Transverse colon (tissue), 4 donors: ENCODE measurements at regions not wholly inside any gene's neighbourhood (a gene's known extent, or its start where the extent isn't known, plus 50 kb on each side); places are given as distances from the start of the nearest gene placed in this dataset.

Source experiments
- DNase-seq: peaks from one replicate; pipeline ENCODE4 v3.0.0-alpha.2; 2019
- H3K27ac ChIP-seq, 4 donors: fragments of 200-600 bp; sonication (generic); 2 replicates each; pipeline ENCODE4 v1.5.1; 2016 to 2018; ENCODE audit warnings: inconsistent platforms in 4 of 4
- H3K27me3 ChIP-seq: fragments of 200-600 bp; sonication (generic); 2 replicates; pipeline ENCODE4 v1.5.1; 2017; ENCODE audit warnings: inconsistent platforms
- H3K36me3 ChIP-seq, 4 donors: fragments of 200-600 bp; sonication (generic); 2 replicates each; pipeline ENCODE4 v1.5.1; 2017 to 2019; ENCODE audit warnings: inconsistent platforms in 4 of 4
- H3K4me1 ChIP-seq, 4 donors: fragments of 200-600 bp; sonication (generic); 2 replicates each; pipeline ENCODE4 v1.5.1; 2017 to 2020; ENCODE audit warnings: inconsistent platforms in 4 of 4
- H3K4me3 ChIP-seq, 4 donors: fragments of 200-600 bp; sonication (generic); 1 replicate in 1 of 4; 2 replicates in 3 of 4; pipeline versions ENCODE4 v1.5.1 to v1.6.1; 2017 to 2019; ENCODE audit warnings: inconsistent platforms in 4 of 4
- H3K9me3 ChIP-seq, 2 donors: fragments of 200-600 bp; sonication (generic); 2 replicates each; pipeline ENCODE4 v1.5.1; 2017 to 2019; ENCODE audit warnings: inconsistent platforms in 2 of 2
- EP300 ChIP-seq: sonication (generic); formaldehyde crosslinking; IDR thresholded peaks from one replicate; pipeline ENCODE4 v1.6.1; 2017; ENCODE audit warnings: antibody characterized with exemption, low read depth
- POLR2A ChIP-seq: fragments of 450-650 bp; IDR thresholded peaks from one replicate; pipeline ENCODE4 v1.6.1; 2016; ENCODE audit warnings: antibody characterized with exemption, mild to moderate bottlenecking, moderate library complexity
- POLR2AphosphoS5 ChIP-seq, 3 donors: sonication (generic); formaldehyde crosslinking; IDR thresholded peaks; one replicate each; pipeline ENCODE4 v1.6.1; 2016; ENCODE audit warnings: antibody characterized with exemption in 3 of 3
- WGBS, 2 donors: methylation state at CpG; one replicate each; pipeline ENCODE4 v1.1.5; 2018; ENCODE audit warnings: low coverage in 1 of 2; 5-methylcytosine and 5-hydroxymethylcytosine counted together
- in situ Hi-C, 4 donors: fragments of 200-750 bp; cut with MboI; loops; one replicate each; pipeline versions ENCODE4 v1.15.0 to v1.15.1; 2017; ENCODE audit warnings: low sequenced_read_pairs in 3 of 4, low pct_ligation_motif_present in 1 of 4, low pct_unique_long_range_greater_than_20kb in 1 of 4
- intact Hi-C: fragments of 100-400 bp; cut with DNase I; formaldehyde crosslinking; loops from one replicate; pipeline ENCODE4 v1.15.1; 2023; ENCODE audit warnings: low total_unique reads
- TF ChIP-seq, protein P1 (sequence below), 5 experiments: fragments of 200-600 bp in 3 of 5; fragments of 450-650 bp in 2 of 5; sonication (generic) in 3 of 5; IDR thresholded peaks; 1 replicate in 2 of 5; 2 replicates in 3 of 5; pipeline ENCODE4 v1.5.1; 2016 to 2017; ENCODE audit warnings: antibody characterized with exemption in 5 of 5, inconsistent platforms in 3 of 5, mild to moderate bottlenecking in 2 of 5, moderate library complexity in 1 of 5

DNA sequence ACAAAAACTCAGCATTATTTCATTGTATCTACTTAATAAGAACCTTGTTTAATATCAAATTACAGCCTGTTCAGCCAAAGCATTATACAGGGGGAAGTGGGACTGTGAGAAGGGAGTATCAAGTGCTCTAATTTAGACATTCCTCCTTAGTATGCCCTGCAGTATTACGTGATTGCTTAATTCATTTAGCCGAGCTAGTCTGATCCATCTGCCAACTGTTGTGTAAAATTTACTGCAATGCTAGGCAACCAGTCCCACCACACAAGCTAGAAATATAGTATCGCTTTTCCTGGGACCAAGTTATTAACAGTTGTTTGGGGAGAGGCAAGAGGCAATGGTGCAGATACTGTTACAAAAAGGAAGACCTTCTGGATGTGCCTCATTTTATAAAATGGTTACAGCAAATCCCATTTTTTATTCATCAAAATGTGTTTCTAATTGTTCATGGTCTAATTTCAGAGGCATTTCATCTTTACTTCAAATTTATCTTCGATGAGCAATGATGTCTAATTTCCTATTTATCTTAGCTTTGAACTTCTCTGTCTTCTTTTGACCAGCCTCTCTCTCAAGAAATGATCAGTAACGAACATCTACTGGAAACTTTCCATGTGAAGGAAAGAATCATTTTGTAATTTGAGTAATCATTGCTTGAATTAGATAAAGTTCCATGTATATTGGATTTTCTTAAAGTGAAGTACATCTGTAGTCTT lies 283.3 kb downstream of the DUSP10 start:
- Histone ChIP-seq H3K9me3 (no peaks in the 10 kb centered on the region), H3K36me3 (no peaks in the 10 kb centered on the region), H3K4me1 (no peaks in the 10 kb centered on the region), H3K27ac (peak overlapping the region; percentile 43 to 73 (median 58)), H3K4me3 (no peak overlapping the region), H3K27me3 (no peaks in the 10 kb centered on the region)
- TF ChIP-seq POLR2AphosphoS5 (IDR thresholded peaks at IDR 0.05): peak in 1 of 3 donors; percentile 7
- TF ChIP-seq POLR2A: no peak
- WGBS, 2 donors: 41 to 44% methylated on average over 5 of the region's 5 CpGs
- intact Hi-C loops: loop anchor here (10.0 kb wide), 1 partner anchor 286 kb away; the partner anchor contains the start of gene DUSP10
- no peak for DNase-seq
- in situ Hi-C loops: no loop called here

DNA sequence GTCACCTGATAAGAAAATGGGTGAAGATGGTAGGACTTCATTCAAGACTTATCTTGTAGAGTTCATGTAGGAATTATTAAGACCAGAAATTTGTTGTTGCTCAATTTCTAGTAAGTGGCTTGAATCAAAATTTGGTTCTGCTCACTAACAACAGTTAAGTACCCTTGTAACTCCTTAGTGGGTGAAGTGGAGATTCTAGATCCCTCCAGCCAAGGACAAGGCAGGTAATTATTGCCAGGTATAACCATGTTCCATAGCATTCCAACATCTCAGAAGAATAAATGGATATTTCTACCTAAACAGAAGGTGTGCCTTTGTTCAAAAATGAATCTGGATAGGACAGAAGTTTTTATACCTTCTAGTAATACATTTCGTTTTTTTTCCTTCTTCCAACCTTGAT lies 282.3 kb downstream of the DUSP10 start:
- TF ChIP-seq POLR2AphosphoS5 (IDR thresholded peaks at IDR 0.05) (no peak), EP300 (no peak), POLR2A (no peak)
- TF ChIP-seq, protein P1, sequence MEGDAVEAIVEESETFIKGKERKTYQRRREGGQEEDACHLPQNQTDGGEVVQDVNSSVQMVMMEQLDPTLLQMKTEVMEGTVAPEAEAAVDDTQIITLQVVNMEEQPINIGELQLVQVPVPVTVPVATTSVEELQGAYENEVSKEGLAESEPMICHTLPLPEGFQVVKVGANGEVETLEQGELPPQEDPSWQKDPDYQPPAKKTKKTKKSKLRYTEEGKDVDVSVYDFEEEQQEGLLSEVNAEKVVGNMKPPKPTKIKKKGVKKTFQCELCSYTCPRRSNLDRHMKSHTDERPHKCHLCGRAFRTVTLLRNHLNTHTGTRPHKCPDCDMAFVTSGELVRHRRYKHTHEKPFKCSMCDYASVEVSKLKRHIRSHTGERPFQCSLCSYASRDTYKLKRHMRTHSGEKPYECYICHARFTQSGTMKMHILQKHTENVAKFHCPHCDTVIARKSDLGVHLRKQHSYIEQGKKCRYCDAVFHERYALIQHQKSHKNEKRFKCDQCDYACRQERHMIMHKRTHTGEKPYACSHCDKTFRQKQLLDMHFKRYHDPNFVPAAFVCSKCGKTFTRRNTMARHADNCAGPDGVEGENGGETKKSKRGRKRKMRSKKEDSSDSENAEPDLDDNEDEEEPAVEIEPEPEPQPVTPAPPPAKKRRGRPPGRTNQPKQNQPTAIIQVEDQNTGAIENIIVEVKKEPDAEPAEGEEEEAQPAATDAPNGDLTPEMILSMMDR (IDR thresholded peaks at IDR 0.05): no peak
- in situ Hi-C loops: no loop called here
- Histone ChIP-seq H3K4me1 (no peaks in the 10 kb centered on the region), H3K27me3 (no peaks in the 10 kb centered on the region), H3K36me3 (no peaks in the 10 kb centered on the region), H3K4me3 (no peak overlapping the region), H3K27ac (no peak overlapping the region), H3K9me3 (no peaks in the 10 kb centered on the region)
- WGBS, 2 donors: 41 to 60% methylated on average over 1 of the region's 1 CpG
- no peak for DNase-seq
- intact Hi-C loops: loop anchor here (10.0 kb wide), 1 partner anchor 285 kb away; the partner anchor contains the start of gene DUSP10

DNA sequence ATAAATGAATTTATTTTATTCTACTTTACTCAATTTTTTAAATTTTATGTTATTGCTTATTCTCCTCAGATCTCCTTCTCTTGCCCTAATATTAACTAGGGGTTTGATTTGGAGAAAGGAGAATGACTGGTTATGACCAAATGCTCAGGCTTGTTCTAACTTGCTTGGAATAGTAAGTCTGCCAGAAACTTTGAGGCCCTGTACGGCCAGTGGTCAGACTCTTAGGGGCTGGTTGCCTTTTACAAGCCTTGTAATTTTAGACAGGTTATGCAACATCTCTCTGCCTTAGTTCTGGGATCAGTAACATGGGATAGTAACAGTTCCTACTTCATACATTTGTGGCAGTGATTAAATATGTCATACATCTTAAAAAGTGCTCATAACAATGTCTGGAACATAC lies 279.5 kb downstream of the DUSP10 start:
- Histone ChIP-seq H3K9me3 (no peaks in the 10 kb centered on the region), H3K27me3 (no peaks in the 10 kb centered on the region), H3K4me1 (no peaks in the 10 kb centered on the region), H3K36me3 (no peaks in the 10 kb centered on the region), H3K27ac (no peak overlapping the region), H3K4me3 (no peak overlapping the region)
- intact Hi-C loops: no loop called here
- WGBS, 2 donors: 77% methylated on average over 1 of the region's 1 CpG; no CpG with 5 or more reads in 1 of the 2 donors
- in situ Hi-C loops: no loop called here
- no peak for DNase-seq
- TF ChIP-seq, protein P1 (IDR thresholded peaks at IDR 0.05): no peak
- TF ChIP-seq POLR2AphosphoS5 (IDR thresholded peaks at IDR 0.05): no peak
- TF ChIP-seq POLR2A: no peak
- TF ChIP-seq EP300: no peak

DNA sequence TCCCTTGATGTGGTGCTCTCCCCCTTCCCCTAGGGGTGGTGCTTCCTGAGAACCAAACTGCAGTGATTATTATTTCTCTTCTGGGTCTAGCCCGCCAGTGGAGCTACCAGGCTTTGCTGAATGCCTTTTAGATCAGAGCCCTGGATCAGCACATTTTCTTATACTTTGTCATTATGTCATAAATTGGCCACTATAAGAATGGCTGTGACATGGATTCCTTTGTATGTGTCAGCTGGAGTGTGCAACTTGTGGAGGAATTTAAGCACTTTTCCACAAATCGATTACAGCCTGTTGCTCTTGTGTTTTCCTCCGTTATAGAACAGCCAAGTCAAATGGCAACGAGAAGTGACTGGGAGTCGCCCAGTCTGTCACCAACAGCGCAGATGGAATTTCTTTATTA lies 273.3 kb downstream of the DUSP10 start:
- Histone ChIP-seq H3K9me3 (no peaks in the 10 kb centered on the region), H3K27me3 (no peaks in the 10 kb centered on the region), H3K4me1 (no peaks in the 10 kb centered on the region), H3K36me3 (no peaks in the 10 kb centered on the region), H3K4me3 (no peak overlapping the region), H3K27ac (no peak overlapping the region)
- no peak for DNase-seq
- WGBS, 2 donors: 89 to 90% methylated on average over 6 of the region's 6 CpGs
- TF ChIP-seq POLR2AphosphoS5 (IDR thresholded peaks at IDR 0.05) (no peak), POLR2A (no peak), EP300 (no peak)
- TF ChIP-seq, protein P1 (IDR thresholded peaks at IDR 0.05): no peak
- in situ Hi-C loops: no loop called here
- intact Hi-C loops: no loop called here

DNA sequence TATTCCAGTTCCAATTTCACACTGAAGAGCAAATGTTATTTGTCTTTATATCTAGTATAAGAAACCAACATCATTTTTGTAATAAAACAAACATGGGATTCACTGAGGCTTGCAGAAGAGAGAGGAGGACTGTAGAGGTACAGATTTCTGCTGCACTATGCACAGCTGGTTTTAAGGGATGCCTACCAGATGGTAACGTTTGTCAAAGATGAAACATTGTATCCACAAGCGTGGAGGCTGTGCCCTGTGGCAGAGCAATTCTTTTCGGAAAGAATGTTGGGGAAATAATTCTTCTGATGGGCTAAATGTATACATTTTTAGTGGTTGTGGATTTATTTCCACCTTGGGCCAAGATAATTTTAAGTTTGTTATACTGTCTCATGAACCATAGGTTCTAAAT lies 272.4 kb downstream of the DUSP10 start:
- in situ Hi-C loops: no loop called here

More for the DNA sequence above, 272.4 kb downstream of the DUSP10 start:
- 64 to 79% methylated on average over 3 of the region's 3 CpGs for WGBS, 2 donors
- H3K36me3 ChIP-seq: no peaks in the 10 kb centered on the region
- no peaks in the 10 kb centered on the region for H3K9me3 ChIP-seq
- H3K4me3 ChIP-seq: no peak overlapping the region
- TF ChIP-seq POLR2AphosphoS5 (IDR thresholded peaks at IDR 0.05): no peak
- TF ChIP-seq, protein P1 (IDR thresholded peaks at IDR 0.05): no peak
- no peak for TF ChIP-seq EP300
- no peak for TF ChIP-seq POLR2A
- H3K27me3 ChIP-seq: no peaks in the 10 kb centered on the region
- H3K27ac ChIP-seq: no peak overlapping the region
- intact Hi-C loops: no loop called here
- DNase-seq: no peak
- H3K4me1 ChIP-seq: no peaks in the 10 kb centered on the region
